HG03025 (cell line): ENCODE measurements at regions not wholly inside any gene's neighbourhood (a gene's known extent, or its start where the extent isn't known, plus 50 kb on each side); places are given as distances from the start of the nearest gene placed in this dataset.
A peak's percentile ranks its signal among the peaks of the same experiment; 100 is the strongest.
"Not testable (repeated sequence)": the region's sequence is repeated elsewhere in the genome, so short reads cannot be mapped to it uniquely, and the experiment has no call there.

Experiments used
- ATAC-seq: cut with Tn5 transposase; IDR thresholded peaks from one replicate; pipeline ENCODE4 v1.9.1; 2021; ENCODE audit warnings: mild to moderate bottlenecking, moderate library complexity; ENCODE audit not compliant: unreplicated experiment, low FRiP score

DNA sequence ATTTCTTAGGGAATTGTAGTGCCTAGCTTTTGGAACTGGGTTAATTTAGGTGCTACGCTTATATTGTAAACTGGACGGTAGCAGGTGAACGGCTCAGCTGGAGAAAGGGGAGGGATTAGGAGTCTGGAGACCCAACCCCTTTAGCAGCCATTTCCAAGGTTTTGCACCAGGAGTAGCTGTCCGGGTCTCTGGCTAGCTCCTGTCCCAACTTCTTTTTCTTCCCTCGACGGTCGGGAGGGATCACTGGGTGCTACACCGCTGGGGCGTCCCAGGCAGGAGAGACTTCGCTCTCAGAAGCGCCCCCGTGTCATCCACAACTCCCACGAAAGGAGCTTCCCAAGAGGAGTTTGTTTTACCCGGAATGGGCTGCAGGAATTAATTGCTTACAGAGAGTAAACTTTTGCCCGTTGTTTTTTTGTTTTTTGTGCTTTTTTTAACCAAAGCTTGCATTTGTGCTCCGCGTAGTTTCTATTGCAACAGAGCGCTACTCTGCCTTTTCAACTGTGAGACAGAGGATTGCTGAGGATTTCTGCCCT, 1640.9 kb upstream of the C9orf72 start:
- no peak for ATAC-seq

DNA sequence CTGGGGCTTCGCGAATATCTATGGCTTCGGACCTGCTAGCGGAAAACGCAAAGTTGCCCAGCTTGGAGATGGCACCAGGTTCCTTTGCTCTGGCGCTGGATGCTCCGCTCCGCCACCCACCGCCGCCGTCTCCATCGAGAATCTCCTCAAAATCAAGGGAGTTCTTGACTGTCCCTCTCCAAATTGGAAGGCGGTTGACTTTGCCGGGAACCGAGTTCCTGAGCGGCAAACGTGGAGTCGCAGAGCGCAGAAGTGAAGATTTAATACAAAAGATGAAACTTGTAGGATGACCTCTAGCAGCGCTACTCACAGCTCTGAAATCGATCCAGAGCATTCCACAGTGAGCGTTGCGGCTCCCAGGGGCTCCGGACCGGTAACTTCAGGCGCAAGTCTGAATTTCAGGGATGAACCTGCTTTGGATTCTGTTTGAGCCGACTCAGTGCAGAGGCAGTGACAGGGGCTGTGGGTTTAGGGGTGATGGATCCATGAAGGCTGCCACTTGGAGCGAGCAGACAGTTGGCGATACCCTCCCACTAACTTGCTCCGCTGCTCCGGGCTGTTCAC, 1641.5 kb upstream of the C9orf72 start:
- no peak for ATAC-seq

DNA sequence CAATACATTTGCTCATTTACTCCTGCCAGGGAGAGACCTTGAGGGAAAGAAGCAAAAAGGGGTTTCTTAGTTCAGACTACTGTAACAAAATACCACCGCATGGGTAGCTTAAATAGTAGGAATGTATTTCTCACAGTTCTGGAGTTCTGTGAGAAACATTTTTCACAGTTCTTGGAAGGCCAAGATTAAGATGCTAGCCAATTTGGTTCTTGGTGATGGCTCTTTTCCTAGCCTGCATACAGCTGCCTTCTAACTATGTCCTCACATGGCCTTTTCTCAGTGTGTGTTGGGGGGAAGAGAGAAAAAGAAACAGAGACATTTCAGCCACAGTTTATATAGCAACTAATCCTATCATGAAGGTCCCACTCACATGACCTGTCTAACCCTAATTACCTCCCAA, 1644.7 kb upstream of the C9orf72 start:
- ATAC-seq, result no peak

DNA sequence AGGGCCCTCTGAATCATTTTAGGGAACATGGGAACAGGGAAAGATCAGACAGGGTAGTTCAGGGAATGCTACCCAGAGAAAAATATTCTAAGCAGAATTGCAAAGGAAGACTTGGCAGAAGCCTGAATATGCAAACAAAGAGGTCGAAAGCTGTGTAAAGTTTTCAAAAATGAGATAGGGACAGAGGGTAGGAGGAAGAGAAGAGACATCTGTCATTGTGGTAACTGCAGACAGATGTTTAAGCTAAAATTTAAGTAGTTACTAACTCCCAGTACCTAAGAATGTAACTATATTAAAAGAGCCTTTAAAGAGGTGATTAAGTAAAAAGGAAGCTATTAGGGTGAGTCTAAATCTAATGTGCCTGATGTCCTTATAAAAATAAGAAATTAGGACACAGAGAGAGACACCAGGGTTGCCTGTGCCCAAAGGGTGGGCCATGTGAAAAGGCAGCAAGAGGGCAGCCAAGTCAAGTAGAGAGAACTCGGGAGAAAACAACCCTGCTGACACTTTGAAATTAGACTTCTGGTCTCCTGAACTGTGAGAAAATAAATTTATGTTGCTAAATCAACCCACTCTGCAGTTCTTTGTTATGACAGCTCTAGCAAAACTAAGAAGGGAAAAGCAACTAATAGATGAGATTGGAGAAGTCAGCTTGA, 1647.4 kb upstream of the C9orf72 start:
- no peak for ATAC-seq

DNA sequence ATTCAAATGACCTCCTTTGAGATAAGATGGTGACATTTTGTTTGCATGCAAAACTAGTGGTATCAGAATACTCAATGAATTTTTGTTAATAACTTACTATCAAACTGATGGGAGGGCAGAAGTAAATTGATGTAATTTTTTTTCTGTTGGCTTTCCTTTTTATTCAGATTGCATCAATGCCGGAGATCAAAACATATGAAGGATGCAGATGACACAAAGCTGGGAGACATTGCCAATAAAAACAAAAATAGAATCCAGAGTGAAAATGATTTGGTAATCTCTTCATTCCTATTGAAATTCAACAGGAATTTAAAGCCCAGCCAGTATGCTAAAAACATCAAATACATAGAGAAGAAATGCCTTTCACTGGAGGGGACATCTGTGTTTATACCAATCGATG, 1655.3 kb upstream of the C9orf72 start:
- ATAC-seq, result no peak

DNA sequence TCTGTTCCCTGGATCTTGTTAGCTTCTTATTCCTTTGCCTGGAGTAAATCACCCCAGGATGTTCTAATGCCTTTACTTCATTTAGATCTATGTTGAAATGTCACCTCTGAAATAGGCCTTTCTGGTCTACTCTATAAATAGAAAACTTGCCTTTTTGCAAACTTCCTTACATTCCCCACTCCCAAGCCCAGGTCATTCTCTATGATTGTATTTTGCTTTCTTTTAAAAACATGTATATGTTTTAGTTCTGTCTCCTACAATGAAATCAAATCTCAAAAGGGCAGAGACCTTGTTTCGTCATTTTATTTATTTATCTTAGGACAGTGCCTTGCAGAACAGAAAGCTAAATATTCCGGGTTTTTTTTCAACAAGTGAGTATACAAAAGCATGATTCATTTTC, 1657.7 kb upstream of the C9orf72 start:
- no peak for ATAC-seq

DNA sequence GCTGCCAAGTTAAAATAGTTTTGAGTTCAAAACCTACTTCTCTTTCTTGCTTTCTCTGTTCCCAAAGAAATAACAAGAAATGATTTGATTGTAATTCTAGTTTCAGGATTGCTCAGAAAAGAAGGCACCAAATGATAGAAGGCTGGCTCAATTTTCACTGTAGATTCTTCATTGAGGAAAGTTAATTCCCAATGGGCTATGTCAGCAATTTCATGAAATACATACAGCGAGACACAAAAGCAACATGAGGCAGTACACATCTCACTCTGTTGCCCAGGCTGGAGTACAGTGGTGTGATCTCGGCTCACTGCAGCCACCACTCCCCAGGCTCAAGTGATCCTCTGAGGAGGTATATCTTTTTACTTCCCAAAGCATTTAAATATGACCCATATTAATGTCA, 1659.9 kb upstream of the C9orf72 start:
- ATAC-seq, result no peak

DNA sequence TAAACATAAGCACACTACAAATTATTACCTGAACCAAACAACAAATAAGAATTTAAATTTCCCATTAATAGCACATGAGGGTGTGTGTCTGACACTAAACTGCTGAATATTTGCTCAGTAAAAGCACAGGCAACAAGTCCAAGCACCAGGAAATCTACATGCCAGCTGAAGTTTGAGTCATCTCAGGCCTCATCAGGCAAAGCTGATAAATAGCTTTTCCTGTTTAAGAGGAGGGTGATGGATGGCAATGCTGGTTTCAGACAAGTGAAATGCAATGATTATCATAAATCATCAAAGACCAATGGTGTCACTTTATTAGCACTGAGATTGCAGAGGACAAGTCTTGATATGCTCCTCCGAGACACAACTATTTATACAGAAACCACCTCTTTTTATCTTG, 1668.0 kb upstream of the C9orf72 start:
- no peak for ATAC-seq

DNA sequence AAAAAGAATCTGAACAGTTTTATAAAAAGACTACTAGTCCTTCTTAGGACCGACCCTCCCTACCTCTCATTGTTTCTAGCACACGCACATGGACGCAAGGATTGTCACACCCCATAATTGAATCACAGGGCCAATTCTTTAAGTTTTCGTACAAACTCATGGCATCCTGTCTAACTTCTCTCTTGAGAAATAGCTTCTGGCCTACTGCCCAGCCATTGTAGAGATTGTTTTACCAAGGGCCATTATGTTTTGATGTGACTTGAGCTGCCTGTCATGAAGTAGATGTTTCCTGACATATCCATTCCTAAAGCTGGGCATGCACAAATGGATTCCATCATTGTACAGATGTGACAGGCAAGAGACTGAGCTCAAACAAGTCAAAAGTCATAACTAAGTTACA, 1672.1 kb upstream of the C9orf72 start:
- ATAC-seq, result no peak

DNA sequence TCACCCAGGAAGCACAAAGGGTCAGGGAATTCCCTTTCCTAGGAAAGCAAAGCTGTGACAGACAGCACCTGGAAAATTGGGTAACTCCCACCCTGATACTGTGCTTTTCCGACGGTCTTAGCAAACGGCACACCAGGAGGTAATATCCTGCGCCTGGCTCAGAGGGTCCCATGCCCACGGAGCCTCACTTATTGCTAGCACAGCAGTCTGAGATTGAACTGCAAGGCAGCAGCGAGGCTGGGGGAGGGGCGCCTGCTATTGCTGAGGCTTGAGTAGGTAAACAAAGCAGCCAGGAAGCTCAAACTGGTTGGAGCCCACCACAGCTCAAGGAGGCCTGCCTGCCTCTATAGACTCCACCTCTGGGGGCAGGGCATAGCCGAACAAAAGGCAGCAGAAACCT, 1697.1 kb upstream of the C9orf72 start:
- not testable (repeated sequence) for ATAC-seq

DNA sequence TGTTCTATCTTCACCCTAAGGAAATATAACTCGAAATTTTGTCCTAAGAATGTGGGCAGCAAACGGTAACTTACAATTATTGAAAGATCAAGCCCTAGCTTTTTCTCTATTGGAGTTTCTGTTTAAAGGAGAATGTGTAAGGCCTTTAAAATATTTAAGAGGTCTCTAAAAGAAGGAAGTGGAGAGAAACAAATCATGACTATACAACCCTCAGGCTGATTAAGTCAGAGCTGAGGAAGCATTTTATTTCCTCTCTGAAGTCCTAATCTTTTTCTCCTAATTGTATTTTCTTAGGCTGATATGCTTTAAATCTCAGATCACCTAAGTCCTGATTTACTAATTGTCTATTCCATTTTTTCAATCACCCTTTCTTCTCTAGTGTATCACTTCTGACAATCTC, 1708.8 kb upstream of the C9orf72 start:
- ATAC-seq, result no peak

DNA sequence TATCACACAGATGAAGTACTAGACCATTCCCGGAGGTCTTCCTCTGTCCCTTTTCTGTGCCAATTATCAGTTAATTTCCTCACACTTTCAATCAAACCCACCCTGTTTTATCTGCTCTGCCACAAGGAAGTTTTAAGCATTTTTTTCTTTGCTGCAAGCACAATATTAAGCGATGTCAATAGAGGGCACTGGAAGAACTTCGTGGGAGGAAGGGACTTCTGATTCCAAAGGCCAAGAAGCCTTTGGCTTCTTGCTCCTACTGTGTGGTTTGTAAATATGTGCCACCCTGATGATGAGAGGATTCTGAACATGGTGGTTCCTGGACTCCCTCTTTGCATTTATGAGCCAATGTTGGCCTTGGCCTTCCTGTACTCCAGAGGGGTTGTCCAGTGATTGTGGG, 1712.5 kb upstream of the C9orf72 start:
- no peak for ATAC-seq

DNA sequence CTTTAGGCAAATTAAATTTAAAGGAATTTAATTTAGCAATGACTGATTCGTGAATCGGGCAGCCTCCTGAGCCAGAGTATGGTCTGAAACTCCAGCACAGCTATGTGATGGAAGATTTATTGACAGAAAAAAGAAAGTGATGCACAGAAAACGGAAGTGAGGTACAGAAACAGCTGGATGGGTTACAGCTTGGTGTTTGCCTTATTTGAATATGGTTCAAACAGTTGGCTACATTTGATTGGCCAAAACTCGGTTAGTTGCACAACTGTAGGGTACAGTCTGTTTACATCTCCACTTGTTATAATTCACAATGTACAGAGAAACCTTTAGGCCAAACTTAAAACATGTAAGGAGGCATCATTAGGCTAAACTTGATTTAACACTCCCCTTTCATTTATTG, 1716.1 kb upstream of the C9orf72 start:
- ATAC-seq, result no peak

DNA sequence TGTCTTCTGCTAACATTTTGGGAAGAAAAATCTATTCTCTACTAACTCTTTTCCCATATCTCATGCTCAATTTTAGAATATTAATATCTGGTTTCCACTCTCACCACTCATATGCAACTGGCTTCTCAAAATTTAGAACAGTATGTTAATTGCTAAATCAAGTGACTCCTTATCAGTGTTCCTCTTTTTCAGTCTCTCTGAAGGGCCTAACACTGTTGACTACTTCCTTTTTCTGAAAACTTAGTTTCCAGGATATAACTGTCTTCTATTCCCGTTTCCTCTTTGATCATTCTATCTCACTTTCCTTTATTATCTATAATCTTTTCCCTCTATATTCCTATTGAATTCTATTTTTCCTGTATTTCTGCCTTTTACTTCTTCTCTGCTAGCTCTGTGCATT, 1717.2 kb upstream of the C9orf72 start:
- ATAC-seq, result no peak

DNA sequence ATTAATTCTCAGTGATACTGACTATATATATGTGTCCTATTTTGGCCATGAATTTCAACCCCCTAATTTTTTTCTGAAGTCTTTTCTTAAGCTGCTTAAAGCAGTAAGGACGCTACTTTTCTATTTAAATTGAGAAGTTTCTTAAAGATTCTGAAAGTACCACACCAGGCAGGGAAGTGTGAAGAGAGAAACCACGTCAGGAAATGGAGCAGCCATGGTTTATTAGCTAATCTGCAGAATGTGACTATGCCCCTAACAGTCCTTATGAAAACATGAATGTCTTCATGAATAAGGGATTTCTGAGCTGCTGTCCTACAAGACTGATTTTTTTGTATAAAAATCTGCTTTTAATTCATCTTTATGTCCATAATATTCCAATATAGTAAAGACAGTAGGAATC, 1724.3 kb upstream of the C9orf72 start:
- no peak for ATAC-seq

DNA sequence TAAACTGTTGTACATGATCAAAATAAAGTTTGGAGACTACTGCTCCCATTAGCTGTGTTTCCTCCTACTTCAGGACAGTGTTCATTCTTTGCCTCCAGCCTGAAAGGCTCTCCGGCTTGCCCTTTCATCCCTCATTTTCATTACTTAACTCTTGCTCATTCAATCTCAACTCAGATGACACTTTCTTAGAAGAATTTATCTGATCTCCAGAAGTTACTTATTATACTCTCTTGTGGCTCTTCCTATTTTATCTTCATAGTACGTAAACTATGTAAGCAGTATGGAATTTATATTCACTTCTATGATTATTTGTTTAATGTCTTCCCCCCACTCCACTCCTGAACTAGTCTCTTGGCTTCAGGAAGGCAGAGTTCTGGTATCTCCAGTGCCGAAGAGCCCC, 1737.9 kb upstream of the C9orf72 start:
- ATAC-seq, result no peak

DNA sequence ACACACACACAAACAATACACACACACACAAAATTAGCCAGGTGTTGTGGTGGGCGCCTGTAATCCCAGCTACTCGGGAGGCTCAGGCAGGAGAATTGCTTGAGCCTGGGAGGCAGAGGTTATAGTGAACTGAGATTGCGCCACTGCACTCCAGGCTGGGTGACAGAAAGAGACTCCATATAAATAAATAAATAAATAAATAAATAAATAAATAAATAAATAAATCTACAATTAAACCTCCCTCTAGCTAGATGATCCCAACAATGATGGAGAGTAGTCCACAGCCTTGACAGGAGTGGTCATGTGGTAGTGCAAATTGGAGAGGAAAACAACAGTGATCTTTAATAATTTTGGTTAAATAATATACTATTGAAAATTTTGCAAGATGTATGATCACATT, 1739.0 kb upstream of the C9orf72 start:
- no peak for ATAC-seq

DNA sequence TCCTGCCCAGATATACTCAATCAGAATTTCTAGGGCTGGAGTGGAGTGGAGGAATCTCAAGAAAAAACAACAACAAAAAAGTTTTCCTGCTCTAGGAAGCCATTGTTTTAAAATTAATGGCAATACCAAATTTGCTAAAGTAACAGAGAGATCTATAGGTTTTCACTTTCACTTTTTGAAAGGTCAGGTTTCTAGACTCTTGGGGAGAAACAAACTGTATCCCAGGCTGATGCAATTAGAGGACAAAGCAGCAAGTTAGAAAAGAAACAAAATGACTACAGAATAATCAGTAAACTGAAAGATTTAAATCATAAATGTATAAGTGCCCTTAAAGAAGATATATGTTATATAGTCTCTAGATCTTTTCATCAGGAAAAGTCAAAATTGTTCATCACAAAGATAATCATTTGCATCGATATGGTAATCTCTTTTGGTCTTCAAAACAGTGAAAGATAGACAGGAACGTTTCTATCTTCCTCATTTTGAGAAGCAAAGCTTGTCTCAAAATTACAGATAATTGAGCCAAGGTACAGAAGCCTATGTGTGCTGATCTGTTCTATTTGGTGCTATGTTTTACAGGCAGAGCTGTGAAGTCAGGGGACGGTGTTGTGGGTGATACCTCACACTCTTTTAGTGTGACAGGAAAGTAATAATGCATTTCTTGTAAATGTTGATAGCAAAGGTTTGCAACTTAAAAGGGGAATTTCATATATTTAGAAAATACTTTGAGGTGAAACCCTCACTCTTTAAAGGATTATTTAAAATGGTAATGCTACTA, 1746.6 kb upstream of the C9orf72 start:
- ATAC-seq, result no peak

DNA sequence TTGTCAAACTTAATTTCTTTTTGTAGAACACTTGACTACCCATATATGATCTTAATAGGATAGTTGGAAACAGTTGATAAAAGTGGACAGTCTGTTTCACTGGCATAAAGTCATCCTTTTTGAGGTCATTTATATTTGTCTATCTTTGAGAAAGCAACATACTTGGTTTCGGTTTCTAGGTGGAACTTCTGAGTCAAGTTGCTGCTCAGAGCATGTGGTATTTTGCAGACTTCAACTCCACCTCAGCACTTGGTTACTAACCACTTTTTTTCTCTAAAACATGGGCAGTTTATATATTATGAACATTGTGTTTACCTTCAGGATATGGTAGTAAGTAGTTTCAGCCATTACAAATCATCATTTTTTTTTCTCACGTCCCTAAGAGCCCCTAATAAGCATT, 1749.0 kb upstream of the C9orf72 start:
- ATAC-seq, result peak; percentile 78

DNA sequence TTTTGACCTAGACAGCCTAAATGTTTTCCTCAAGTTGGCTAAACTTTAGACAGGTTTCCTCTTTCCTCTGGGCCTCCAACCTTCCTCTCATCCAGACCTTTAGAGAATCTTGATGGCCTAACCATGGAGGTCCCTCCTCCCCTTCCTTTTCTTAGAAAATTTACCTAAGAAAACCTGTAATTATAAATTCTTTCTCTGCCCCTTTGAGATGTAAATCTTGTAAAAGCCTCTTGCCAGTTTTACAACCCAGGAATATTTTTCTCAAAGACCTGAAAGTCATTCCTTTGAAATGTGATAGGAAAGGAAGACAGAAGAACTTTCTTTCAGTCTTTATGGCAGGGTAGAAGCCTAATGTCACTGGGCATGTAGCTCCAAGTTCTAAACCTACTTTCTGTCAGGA, 1752.6 kb upstream of the C9orf72 start:
- no peak for ATAC-seq

DNA sequence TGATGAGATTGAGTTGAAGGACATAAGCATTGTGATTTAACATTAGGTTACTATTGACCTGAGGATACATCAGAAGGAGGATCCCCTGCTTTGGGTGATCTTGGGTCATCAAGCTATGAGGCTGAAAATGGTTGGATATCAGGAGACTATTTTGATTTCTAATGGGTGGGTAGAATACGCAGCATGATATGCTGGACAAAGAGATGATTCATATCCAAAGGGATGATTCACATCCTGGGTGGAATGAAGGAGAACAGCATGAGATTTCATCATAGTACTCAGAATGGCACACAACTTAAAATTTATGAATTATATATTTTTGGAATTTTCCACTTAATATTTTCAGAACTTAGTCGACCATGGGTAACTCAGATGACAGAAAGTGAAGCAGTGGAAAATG, 1759.5 kb upstream of the C9orf72 start:
- no peak for ATAC-seq

DNA sequence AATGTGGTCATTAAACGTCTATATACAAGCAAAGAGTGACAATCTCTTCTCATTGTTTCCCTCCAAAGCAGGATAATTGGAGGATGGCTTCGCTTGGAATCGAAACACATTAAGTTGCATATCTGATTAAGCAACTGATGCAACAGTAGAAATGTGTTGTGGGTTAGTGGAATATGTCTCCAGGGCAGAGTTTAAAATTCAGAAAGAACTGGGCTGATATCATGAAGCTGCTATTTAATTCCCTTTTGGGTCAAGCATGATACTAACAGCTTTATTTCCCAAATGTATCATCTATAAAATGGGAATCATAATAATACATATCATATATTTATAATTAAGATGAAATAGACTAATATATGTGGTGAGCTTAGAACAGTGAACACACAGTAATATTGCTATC, 1763.0 kb upstream of the C9orf72 start:
- ATAC-seq, result no peak
